Endodermal cell (in vitro differentiated cells): ENCODE measurements at regions not wholly inside any gene's neighbourhood (a gene's known extent, or its start where the extent isn't known, plus 50 kb on each side); places are given as distances from the start of the nearest gene placed in this dataset.

ENCODE experiments used
- DNase-seq: peaks from one replicate; pipeline ENCODE4 v3.0.0-alpha.2; 2017
- H3K27ac ChIP-seq: 2 replicates; pipeline ENCODE4 v1.5.1; 2013; ENCODE audit warnings: mild to moderate bottlenecking, low read depth, low read length, moderate library complexity
- H3K27me3 ChIP-seq: 2 replicates; pipeline ENCODE4 v1.6.1; 2013; ENCODE audit warnings: mild to moderate bottlenecking, low read length, moderate library complexity; ENCODE audit not compliant: insufficient read depth, control insufficient read depth, poor library complexity, severe bottlenecking
- H3K36me3 ChIP-seq: 2 replicates; pipeline ENCODE4 v1.7.0; 2013; ENCODE audit warnings: mild to moderate bottlenecking, low read length, moderate library complexity; ENCODE audit not compliant: control insufficient read depth, insufficient read depth
- H3K4me1 ChIP-seq: one replicate; pipeline ENCODE4 v1.7.0; 2013; ENCODE audit warnings: low read length; ENCODE audit not compliant: control insufficient read depth, insufficient read depth
- H3K4me3 ChIP-seq: 2 replicates; pipeline ENCODE4 v1.5.1; 2013; ENCODE audit warnings: mild to moderate bottlenecking, low read length, moderate library complexity
- H3K9ac ChIP-seq: 2 replicates; pipeline ENCODE4 v1.6.1; 2013; ENCODE audit warnings: mild to moderate bottlenecking, low read length, moderate library complexity; ENCODE audit not compliant: poor library complexity, severe bottlenecking; ENCODE audit errors: extremely low read depth
- H3K9me3 ChIP-seq: 2 replicates; pipeline ENCODE4 v1.6.1; 2013; ENCODE audit warnings: mild to moderate bottlenecking, low read length, moderate library complexity; ENCODE audit not compliant: control insufficient read depth
- H3K27ac Mint-ChIP-seq: 2 replicates; pipeline ENCODE4 v1.8.0; 2020; ENCODE audit warnings: mixed read lengths
- H3K27me3 Mint-ChIP-seq: 2 replicates; pipeline ENCODE4 v1.8.0; 2021; ENCODE audit warnings: mild to moderate bottlenecking, mixed read lengths; ENCODE audit not compliant: insufficient read depth
- H3K36me3 Mint-ChIP-seq: 2 replicates; pipeline ENCODE4 v1.8.0; 2020; ENCODE audit warnings: low read depth, mixed read lengths
- H3K4me1 Mint-ChIP-seq: 2 replicates; pipeline ENCODE4 v1.8.0; 2020; ENCODE audit warnings: mixed read lengths
- H3K4me3 Mint-ChIP-seq: 2 replicates; pipeline ENCODE4 v1.8.0; 2020; ENCODE audit warnings: mild to moderate bottlenecking, moderate library complexity, mixed read lengths
- H3K9me3 Mint-ChIP-seq: 2 replicates; pipeline ENCODE4 v1.8.0; 2020; ENCODE audit warnings: mild to moderate bottlenecking, mixed read lengths
- WGBS, 2 experiments: methylation state at CpG; one replicate each; pipeline versions ENCODE4 v1.1.5 to v1.1.7; 2013; ENCODE audit warnings: missing lambda C conversion rate in 2 of 2, mixed read lengths in 1 of 2; ENCODE audit not compliant: insufficient coverage in 1 of 2, insufficient read length in 1 of 2; 5-methylcytosine and 5-hydroxymethylcytosine counted together
- TF ChIP-seq, protein P1 (sequence below): fragments of 200-600 bp; sonication (generic); conservative IDR thresholded peaks from 2 replicates; pipeline ENCODE4 v1.5.0; 2021; ENCODE audit warnings: antibody characterized with exemption, mild to moderate bottlenecking

- TF ChIP-seq, protein P1, sequence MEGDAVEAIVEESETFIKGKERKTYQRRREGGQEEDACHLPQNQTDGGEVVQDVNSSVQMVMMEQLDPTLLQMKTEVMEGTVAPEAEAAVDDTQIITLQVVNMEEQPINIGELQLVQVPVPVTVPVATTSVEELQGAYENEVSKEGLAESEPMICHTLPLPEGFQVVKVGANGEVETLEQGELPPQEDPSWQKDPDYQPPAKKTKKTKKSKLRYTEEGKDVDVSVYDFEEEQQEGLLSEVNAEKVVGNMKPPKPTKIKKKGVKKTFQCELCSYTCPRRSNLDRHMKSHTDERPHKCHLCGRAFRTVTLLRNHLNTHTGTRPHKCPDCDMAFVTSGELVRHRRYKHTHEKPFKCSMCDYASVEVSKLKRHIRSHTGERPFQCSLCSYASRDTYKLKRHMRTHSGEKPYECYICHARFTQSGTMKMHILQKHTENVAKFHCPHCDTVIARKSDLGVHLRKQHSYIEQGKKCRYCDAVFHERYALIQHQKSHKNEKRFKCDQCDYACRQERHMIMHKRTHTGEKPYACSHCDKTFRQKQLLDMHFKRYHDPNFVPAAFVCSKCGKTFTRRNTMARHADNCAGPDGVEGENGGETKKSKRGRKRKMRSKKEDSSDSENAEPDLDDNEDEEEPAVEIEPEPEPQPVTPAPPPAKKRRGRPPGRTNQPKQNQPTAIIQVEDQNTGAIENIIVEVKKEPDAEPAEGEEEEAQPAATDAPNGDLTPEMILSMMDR: no peak
- peaks cover 27% of the 10 kb centered on the region for H3K4me1 Mint-ChIP-seq
- WGBS, 2 experiments: 80% methylated on average over 3 of the region's 3 CpGs; no CpG with 5 or more reads in 1 of the 2 experiments
Observed at GRCh38 chr13:73287831-73288230, 229.0 kb downstream of the KLF5 start.

DNA sequence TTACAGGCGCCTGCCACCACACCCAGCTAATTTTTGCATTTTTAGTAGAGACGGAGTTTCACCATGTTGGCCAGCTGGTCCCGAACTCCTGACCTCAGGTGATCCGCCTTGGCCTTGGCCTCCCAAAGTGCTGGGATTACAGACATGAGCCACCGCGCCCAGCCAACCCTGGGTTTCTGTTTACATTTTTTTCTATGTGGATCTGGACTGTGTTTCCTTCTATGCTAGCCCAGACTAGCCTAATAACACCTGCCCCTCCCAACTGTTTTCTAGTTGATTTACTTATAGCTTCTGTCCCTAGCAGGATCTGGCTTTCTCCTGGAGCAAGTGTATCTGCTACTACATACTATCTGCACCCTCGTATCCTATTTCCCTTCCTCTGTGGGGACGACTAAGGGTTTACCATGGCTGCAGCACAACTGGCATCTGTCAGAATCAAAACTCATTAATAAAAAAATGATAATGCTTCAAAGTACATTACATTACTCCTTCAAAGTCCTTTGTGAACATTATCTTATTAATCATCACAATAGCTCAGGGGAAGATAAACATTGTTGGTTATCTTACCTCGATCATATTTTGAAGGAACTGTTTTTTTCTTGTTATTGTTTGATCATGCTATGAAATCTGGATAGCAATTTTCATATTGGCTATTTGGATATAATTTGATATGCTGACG lies 228.3 kb downstream of the KLF5 start:
- TF ChIP-seq, protein P1: no peak
- H3K4me1 Mint-ChIP-seq: peaks cover 27% of the 10 kb centered on the region
- Histone ChIP-seq H3K27me3 (no peaks in the 10 kb centered on the region), H3K27ac (no peak overlapping the region), H3K9me3 (no peaks in the 10 kb centered on the region), H3K9ac (no peak overlapping the region), H3K4me3 (no peak overlapping the region), H3K4me1 (peaks cover 4% of the 10 kb centered on the region), H3K36me3 (no peaks in the 10 kb centered on the region)
- H3K9me3 Mint-ChIP-seq: no peaks in the 10 kb centered on the region
- no peaks in the 10 kb centered on the region for H3K36me3 Mint-ChIP-seq
- DNase-seq: no peak
- no peak overlapping the region for H3K27ac Mint-ChIP-seq
- H3K4me3 Mint-ChIP-seq: no peak overlapping the region
- no peaks in the 10 kb centered on the region for H3K27me3 Mint-ChIP-seq
- 95 to 100% methylated on average over 5 to 10 of the region's 10 CpGs for WGBS, 2 experiments

More at GRCh38 chr13:73287831-73288230, 229.0 kb downstream of the KLF5 start:
- Mint-ChIP-seq H3K4me3 (no peak overlapping the region), H3K27ac (no peak overlapping the region), H3K27me3 (no peaks in the 10 kb centered on the region), H3K9me3 (no peaks in the 10 kb centered on the region), H3K36me3 (no peaks in the 10 kb centered on the region)
- no peak overlapping the region for H3K4me3 ChIP-seq
- H3K9ac ChIP-seq: no peak overlapping the region
- peaks cover 4% of the 10 kb centered on the region for H3K4me1 ChIP-seq
- H3K36me3 ChIP-seq: no peaks in the 10 kb centered on the region
- H3K27ac ChIP-seq: no peak overlapping the region
- H3K9me3 ChIP-seq: no peaks in the 10 kb centered on the region
- H3K27me3 ChIP-seq: no peaks in the 10 kb centered on the region
- no peak for DNase-seq

DNA sequence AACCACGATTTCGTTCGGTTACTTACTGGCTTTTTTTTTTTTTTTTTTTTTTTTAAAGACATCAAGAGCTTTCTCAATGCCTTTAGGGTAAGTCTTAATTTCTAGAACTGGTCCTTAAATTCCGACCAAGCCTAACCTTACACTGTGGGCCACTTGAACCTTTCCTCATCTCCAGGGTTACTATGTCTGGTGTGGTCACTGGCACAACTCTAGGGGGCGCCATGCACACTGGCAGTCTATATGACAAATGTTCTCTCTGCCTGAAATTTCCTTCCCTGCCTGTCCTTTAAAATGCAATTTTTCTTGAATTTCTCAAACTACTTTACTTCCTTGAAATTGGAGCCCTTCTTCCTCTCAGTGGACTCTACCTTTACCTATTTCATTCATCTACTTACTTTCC lies 227.4 kb downstream of the KLF5 start:
- DNase-seq: no peak
- TF ChIP-seq, protein P1: peak; percentile 48
- H3K9me3 ChIP-seq: no peaks in the 10 kb centered on the region
- H3K4me1 ChIP-seq: peaks cover 4% of the 10 kb centered on the region
- no peak overlapping the region for H3K4me3 ChIP-seq
- Mint-ChIP-seq H3K36me3 (no peaks in the 10 kb centered on the region), H3K9me3 (no peaks in the 10 kb centered on the region), H3K27ac (no peak overlapping the region), H3K4me1 (peaks cover 27% of the 10 kb centered on the region), H3K4me3 (no peak overlapping the region), H3K27me3 (no peaks in the 10 kb centered on the region)
- H3K9ac ChIP-seq: no peak overlapping the region
- H3K27me3 ChIP-seq: no peaks in the 10 kb centered on the region
- 89 to 93% methylated on average over 5 of the region's 5 CpGs for WGBS, 2 experiments
- H3K36me3 ChIP-seq: no peaks in the 10 kb centered on the region
- no peak overlapping the region for H3K27ac ChIP-seq
